ENCODE measurements at regions not wholly inside any gene's neighbourhood (a gene's known extent, or its start where the extent isn't known, plus 50 kb on each side); places are given as distances from the start of the nearest gene placed in this dataset.

DNA sequence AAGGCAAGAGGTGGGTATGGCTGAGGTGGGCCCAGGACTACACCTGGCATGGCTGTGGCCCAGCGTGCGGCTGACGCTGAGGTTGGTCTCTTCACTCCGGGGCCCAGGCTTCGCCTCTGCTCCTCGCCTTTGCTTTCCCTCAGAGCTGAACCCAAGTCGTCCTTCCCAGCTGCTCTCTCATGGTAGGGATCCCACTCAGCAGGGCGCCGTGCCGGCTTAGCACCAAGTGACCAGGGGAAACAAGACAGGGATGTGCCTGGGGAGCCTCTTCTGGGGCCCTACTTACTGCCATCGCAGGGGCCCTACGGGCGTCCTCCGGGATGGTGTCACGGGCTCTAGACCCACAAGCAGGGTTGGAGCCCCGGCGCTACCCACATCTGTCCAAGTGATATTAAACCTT, 138.1 kb upstream of the ALKAL2 start:
- DNase-seq (ENCODE audit: low read depth): no peak

DNA sequence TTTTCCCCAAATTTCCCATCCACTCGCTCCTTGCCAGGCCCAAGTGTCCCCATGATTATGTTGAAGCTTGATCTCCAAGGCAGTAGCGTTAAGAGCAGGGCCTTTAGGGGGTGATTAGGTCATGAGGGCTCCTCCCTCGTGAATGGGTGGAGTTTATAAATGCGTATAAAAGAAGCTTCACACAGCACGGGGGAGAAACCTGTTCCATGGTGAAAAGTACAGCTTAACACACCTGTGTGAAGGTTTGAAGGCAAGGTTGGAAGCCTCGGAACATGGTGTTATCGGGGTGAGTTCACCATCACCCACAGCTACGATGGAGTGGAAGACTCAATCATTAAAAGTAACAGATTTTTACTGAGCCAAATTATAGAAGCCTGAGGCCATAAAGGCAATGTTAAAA, 137.4 kb upstream of the ALKAL2 start:
- no peak for DNase-seq (ENCODE audit: low read depth)

DNA sequence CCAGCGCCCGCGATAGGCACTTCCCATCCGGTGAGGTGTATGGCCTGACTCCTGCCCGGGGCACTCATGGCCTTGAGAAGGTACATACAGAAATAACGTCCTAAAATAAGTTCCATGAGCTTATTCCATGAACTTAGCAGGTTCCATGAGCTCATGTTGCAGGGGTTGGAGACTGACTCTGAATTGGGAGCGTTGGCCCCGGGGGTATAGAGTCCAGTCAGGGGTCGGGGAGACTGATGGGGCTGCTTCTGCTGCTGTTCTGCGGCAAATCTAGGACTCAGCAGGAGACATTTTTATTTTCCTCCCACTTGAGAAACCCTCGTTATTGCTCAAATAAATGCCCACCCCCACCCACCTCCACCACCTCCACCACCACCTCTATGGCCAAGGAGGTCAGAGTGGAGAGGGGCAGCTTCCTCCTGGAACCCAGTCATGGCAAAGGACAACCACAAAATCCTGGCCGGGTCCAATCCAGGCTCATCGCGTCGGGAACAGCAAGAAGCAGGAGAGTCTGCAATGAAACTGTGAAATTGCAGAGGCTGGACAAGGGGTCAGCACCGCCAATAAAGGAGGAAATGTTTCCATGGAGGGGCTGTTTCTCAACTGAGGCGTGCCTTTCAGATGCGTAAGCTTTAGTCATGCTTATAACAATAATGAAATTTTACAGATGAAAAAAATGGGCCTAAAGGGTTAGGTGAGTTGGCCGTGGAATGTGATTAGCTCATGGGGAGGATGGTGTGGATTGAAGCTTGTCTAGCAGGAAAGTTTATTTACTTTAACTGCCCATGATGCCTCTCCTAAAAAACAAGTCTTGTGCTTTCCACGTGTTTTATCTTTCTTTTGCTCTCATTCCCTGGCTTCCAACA, 136.6 kb upstream of the ALKAL2 start:
- no peak for DNase-seq (ENCODE audit: low read depth)

DNA sequence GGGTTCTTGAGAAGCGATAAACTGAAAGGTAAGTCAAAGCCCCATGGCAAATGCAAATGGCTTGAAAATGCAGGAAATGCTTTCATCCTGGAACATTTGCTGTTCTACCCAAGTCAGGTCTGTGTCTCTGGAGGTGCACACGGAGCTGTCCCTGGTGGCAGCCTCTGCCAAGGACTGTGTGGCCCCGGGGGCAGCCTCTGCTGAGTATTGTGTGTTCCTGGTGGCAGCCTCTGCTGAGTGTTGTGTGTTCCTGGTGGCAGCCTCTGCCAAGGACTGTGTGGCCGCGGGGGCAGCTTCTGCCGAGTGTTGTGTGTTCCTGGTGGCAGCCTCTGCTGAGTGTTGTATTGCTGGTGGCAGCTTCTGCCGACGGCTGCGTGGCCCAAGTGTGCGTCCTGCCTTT, 135.6 kb upstream of the ALKAL2 start:
- DNase-seq (ENCODE audit: low read depth): no peak

DNA sequence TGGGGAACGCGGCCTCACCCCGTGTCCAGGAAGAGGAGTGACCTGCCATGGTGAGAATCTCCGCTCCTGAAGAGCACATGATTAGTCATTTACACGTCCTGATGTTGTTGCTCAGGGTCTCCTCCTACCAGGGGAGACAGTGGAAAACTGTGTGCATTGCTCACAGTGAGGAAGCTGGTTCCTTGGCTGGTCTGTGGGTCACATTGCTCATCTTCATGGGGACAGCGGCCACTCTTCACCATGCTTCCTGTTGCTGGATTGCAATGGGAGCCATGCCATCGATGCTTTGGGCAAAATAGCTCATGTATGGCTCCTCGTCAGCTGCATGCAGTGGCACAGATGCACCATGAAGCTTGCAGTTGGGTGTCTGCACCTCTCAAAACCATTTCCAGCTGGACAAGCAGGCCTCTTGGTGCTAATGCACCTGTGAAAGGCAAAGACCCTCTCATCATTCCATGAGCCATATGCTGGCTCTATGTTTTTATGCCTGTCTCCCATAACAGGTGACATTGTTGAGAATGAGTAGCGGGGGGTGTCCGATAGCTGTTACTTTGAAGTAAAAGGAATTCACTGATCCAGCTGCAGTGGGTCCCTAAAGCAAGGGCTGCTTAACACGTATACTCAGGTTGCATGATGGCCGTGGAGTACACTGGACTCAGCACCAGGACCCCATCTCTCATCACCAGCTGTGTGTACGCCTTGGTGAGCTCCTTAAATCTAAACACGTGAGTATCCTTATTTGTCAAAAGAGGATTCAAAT, 135.0 kb upstream of the ALKAL2 start:
- no peak for DNase-seq (ENCODE audit: low read depth)

DNA sequence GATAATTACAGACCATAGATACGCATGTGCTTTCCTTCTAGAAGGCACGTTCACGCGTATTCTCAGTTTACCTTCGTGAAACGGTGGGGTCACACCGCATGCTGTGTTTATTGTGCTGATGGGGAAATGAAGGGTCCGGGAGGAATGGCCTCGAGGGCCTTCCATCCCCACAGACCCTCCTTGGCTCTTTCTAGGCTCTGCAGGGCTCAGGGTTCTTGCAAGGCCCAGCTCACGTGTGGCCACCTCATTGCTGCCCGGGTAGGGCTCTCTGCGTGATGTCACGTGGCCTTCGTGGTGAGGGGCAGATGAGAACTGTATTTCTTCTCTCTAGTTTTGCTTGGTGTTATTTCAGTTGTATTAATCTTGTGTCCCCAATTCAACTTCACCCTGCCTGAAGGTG, 133.5 kb upstream of the ALKAL2 start:
- no peak for DNase-seq (ENCODE audit: low read depth)

DNA sequence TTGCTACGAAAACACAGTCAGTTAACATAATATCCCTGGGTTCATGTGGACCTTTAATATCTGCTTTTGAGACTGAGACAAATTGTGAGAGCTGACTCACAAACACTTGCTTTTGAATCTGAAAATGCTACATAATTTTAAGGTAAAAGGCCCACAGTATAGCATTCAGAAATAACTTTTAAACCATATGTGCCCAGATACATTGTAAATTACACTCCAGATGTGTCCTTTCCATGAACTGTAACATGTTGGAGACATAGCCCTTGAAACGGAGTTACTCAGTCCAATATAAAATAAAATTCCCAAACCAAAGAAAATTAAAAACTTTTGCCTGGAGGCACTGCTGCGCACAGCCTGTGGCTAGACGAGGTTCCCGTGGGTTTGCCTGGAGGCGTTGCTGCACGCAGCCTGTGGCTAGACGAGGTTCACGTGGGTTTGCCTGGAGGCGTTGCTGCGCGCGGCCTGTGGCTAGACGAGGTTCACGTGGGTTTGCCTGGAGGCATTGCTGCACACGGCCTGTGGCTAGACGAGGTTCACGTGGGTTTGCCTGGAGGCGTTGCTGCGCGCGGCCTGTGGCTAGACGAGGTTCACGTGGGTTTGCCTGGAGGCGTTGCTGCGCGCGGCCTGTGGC, 131.9 kb upstream of the ALKAL2 start:
- no peak for DNase-seq (ENCODE audit: low read depth)

DNA sequence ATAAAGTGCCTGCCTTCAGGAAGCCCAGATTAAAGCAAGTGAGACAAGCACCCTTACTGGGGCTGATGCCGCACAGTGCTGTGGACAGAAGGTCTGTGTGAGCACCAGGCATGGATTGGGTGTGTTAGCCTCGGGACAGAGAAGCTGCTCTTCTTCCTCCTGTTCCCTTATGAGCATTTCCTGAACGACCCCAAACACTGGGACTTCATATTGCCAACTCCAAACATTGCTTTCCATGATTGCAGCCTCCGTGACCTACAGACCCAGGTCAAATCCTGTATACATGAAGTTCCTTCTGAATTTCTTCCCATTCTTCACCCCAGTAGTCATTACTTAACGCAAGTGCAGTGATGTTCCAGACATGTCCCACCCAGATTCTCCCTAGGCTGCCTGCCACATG, 129.8 kb upstream of the ALKAL2 start:
- no peak for DNase-seq (ENCODE audit: low read depth)

DNA sequence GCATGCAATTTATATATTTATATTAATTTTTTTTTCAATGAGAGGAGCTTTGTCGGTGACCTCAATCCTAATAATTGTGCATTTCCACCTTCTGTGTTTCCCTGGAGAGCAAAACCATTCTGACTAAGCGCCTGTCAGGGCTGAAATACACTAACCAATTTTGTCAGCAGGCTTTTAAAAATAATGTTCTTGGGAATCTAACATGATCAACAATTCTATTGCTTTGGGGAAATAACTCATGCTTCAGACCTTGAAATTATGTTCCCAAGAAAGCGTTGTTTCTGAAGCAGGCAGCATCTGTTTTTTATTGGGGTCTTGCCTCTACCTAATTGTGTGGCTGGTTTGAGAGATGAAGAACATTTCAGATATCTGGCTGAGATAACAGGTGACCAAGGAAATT, 129.1 kb upstream of the ALKAL2 start:
- DNase-seq (ENCODE audit: low read depth): no peak

DNA sequence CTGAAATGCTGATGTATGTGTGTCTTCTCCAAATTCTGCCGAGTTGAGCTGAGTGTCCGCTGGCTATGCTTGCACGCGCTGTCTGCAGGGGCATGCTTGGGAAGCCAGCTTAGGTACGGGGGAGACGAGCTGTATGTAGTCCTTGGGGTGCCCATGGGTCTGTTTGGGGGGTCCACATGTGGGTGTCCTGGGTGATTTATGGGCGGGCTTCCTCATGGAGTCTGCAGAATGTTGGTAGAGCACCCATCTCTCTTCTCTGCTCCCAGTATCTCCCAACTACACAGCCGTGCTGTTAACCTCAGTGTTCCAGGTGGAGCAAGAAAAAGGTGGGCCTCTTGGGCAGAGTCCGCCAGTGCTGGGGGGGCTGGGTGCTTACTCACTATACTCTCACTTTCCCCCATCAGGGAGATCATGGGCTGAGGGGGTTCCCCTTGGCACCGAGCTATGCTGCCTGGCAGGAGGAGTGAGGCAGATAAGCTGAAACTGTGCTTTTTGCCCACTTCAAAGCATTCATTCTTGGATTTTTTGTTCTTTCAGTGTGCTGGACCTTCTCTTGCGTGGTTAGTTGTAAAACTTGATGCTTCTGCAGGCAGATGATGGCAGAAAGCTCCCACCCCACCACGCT, 128.2 kb upstream of the ALKAL2 start:
- no peak for DNase-seq (ENCODE audit: low read depth)

DNA sequence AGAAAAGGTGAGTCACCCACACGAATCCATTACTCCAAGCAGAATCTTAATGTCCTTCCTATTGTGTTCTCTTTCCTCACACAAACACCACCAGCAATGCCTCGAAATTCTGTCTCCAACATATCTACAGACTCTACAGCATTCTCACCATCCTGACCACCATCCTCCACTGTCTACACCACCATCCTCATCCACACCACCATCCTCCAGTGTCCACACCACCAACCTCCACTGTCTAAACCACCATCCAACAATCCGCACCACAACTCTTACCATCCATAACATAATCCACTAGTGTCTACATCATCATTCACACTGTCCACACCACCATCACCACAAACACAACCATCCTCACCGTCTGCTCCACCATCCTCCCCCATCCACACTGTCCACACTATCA, 121.6 kb upstream of the ALKAL2 start:
- DNase-seq (ENCODE audit: low read depth): no peak

DNA sequence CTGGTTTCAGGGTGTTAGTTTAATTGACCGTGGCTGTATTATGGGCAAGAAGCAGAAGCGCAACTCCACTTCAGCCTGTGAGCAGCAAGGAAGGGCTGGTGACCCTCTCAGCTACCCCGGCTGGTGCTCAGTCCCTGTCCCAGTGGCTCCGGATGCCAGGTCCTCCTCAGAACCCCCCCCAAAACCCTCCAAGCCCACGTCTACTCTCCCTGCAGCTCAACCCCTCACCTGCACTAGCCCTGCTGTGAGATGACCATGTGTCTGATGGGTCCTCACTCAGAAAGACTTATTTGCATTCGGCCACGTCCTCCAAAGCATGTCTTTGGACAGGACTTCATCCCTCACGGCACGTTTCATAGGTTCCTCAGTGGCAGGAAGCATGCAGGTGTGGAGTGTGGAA, 119.7 kb upstream of the ALKAL2 start:
- DNase-seq (ENCODE audit: low read depth): no peak

DNA sequence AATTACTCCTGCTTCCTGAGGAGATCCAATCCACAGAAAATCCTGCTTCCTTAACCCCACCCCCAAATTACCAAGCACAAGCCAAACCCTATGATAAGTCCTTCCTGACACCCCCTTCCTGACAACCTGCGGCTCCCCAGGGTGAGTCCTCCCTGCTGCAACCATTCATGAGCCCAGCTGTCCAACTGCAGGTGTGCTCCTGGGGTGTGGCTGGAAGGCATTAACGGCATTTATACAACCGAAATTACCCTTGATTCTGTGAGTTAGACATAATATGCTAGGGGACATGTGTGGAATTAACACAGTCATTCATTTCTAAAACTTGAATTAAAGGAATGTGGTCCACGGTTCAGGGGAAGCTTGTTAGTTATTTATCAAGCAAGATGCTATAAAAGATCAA, 119.0 kb upstream of the ALKAL2 start:
- no peak for DNase-seq (ENCODE audit: low read depth)

DNA sequence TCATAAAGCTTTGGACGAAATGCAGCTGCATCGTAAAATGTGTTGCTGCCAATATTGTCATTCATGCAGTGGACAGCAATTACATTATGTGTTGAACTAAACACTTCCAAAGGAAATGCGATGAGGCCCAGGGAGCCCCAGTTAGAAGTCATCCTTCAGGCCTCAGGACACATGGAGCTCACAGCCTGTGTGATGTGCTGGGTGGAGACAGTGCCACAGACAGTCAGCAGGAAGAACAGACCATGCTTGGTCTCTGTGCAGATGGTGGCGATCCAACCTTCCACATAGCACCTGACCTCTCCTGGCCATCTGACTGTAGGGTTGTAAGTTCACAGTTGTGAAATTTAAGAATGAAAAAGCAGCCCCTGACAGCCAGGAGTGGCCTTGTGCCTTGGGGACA, 118.3 kb upstream of the ALKAL2 start:
- no peak for DNase-seq (ENCODE audit: low read depth)

DNA sequence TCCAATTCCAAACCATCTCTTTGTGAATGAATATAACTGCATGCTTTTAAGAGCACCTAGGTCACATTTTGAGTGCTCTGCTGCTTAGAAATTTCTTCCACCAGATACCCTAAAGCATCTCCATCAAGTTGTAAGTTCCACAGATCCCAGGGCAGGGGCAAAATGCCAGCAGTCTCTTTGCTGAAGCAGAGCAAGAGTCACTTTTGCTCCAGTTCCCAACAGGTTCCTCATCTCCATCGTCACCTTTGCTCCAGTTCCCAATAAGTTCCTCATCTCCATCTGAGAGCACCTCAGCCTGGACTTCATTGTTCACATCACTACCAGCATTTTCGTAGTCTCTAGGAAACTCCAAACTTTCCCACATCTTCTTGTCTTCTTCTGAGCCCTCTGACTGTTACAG, 116.7 kb upstream of the ALKAL2 start:
- no peak for DNase-seq (ENCODE audit: low read depth)

DNA sequence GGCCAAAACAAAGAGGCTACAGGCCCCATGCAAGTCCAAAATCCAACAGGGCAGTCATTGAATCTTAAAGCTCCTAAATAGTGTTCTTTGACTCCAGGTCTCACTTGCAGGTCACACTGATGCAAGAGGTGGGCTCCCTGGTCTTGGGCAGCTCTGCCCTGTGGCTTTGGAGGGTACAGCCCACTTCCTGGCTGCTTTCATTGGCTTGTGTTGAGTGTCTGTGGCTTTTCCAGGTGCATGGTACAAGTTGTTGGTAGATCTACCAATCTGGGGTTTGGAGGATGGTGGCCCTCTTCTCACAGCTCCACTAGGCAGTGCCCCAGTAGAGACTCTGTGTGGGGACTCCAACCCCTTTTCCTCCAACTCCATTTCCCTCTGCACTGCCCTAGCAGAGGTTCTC, 115.8 kb upstream of the ALKAL2 start:
- no peak for DNase-seq (ENCODE audit: low read depth)

DNA sequence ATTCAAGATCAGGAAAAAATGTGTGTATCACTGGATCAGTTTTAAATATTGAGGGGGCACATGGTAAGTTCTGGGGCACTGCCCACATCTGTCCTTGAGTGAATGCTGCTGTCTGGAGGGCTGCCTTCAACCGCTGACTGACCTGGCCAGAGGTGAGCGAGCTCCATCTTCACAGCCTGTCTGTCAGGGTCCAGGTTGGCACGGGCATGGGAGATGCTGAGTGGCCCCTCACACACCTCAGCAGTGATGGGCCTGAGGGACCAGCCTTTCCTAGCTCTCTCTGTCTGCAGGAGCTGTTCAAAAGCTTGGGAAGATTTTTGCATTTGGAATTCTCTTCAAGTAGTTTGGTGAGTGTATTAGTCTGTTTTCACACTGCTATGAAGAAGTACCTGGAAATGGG, 114.8 kb upstream of the ALKAL2 start:
- DNase-seq (ENCODE audit: low read depth): no peak

DNA sequence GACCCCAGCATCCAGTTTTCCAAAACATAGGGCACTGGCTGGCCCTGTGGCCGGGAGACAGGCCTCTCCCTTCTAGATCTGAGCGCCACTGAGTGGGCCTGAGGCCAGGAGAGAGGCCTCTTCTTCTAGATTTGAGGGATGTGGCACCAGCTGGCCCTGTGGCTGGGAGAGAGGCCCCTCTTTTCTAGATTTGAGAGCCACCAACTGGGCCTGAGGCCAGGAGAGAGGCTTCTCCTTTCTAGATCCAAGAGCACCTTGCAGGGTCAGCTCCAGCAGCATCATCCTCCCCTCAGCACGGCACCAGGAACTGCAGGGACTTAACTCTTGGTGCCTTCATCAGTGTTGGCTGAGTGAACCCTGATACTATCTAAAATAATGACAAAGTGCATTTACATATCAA, 114.3 kb upstream of the ALKAL2 start:
- no peak for DNase-seq (ENCODE audit: low read depth)

DNA sequence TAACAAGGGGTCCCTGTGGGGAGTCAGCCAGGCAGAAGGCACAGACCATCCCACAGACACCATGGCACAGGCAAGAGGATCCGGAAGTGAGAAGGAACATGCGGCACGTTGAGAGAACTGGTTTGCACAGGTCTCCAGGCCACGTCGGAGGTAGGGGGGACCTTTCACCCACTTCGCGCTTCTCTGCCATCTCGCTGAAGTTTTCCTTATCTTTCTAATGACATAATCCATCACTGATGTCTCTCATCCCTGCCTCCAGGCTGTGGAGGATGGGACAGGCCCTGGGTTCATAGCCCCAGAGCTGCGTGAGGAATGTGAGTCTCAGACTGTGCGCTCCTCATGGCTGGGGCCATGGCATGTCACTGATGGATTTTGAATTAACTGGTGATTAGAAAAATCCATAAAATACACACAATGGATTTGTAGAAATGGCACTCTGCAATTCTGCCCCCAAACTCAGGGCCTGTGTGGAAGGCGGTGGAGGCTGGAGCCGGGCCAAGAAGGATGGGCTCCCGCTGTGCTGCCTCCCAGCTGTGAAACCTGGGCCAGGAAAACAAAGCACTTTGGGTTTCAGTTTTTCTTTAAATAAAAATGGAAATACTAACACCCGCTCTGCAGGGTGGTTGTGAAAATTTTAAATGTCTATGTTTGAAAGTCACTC, 113.3 kb upstream of the ALKAL2 start:
- DNase-seq (ENCODE audit: low read depth): no peak

DNA sequence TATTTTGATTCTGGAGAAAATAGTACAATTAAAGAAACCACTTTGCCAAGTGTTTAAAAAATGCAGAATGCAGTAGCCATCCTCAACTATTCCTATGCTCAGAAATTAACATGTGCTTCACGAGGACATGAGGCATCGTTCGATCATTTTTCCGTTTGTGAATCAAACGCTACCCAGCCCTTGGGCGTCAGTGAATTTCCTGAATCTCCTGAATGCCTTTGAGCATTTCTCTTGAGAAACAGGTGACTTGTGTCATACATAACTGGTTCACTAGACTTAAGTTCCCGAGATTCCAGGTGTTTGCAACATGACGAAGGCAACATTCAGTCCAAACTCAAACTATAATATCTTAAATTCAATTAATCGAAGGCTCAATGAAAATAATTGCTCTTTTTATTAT, 110.0 kb upstream of the ALKAL2 start:
- DNase-seq (ENCODE audit: low read depth): no peak

DNA sequence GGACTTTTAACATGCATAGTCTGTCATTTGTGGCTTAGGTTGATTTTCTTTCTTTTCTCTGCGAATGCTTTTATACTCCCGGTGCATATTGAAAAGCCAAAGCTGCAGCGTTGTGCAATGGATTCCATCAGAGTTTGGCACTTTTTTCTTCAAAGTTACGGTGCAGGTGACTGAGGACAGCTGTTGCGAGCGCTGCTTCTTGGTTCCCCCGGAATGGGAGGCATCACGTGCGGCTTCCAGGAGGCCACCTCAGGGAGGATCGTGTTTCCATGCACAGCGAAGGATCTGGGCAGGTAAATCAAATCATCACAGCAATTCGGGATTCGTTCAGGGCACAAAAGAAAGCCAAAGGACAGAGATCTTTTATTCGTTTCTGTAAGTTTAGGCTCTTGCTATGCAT, 109.6 kb upstream of the ALKAL2 start:
- no peak for DNase-seq (ENCODE audit: low read depth)

DNA sequence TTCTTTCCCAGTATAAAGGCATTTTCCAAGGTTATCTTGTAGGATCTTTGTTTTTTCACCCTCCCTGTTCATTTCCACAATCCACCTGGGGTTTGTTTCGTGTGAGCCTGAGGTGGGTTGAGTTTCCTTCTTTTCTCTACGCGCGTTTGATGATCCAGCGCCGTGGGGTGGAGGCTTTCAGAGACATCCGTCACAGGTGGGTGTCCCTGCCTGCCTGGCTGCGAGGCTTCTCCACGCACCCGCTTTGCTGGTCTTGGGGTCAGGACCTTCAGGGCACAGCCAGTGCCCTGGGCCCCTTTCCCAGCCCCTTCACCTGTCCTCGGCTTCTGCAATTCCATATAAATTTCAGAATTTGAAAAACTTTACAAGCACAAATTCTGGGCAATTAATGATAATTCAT, 109.0 kb upstream of the ALKAL2 start:
- DNase-seq (ENCODE audit: low read depth): no peak

Measured in fibroblast of the conjunctiva (primary cell).